Left lung (tissue), 4 donors: ENCODE measurements at regions not wholly inside any gene's neighbourhood (a gene's known extent, or its start where the extent isn't known, plus 50 kb on each side); places are given as distances from the start of the nearest gene placed in this dataset.

Experiments used
- ATAC-seq: fragments of 200-7000 bp; cut with Tn5 transposase; one replicate; pipeline ENCODE4 v1.9.1; 2020; ENCODE audit warnings: moderate library complexity
- DNase-seq, 4 donors: peaks; one replicate each; pipeline ENCODE4 v3.0.0-alpha.2; 2013 to 2020
- H3K27ac ChIP-seq, 2 donors: fragments of 200-600 bp; sonication (generic) in 1 of 2; one replicate each; pipeline versions ENCODE4 v1.5.0 to v1.8.0; 2020 to 2021
- H3K27me3 ChIP-seq, 2 donors: fragments of 200-600 bp; sonication (generic) in 1 of 2; one replicate each; pipeline versions ENCODE4 v1.5.0 to v1.8.0; 2020 to 2021
- H3K36me3 ChIP-seq, 2 donors: fragments of 200-600 bp; sonication (generic) in 1 of 2; one replicate each; pipeline versions ENCODE4 v1.5.0 to v1.8.0; 2020 to 2021
- H3K4me1 ChIP-seq, 2 donors: fragments of 200-600 bp; one replicate each; pipeline ENCODE4 v1.8.0; 2021
- H3K4me3 ChIP-seq, 2 donors: fragments of 200-600 bp; sonication (generic) in 1 of 2; one replicate each; pipeline versions ENCODE4 v1.5.0 to v1.8.0; 2020 to 2021; ENCODE audit warnings: mild to moderate bottlenecking in 1 of 2
- H3K9me3 ChIP-seq, 2 donors: fragments of 200-600 bp; sonication (generic) in 1 of 2; one replicate each; pipeline versions ENCODE4 v1.5.0 to v1.8.0; 2020 to 2021
- CTCF ChIP-seq, 2 donors: fragments of 200-600 bp; sonication (generic) in 1 of 2; IDR thresholded peaks; one replicate each; pipeline versions ENCODE4 v1.5.0 to v1.8.0; 2021; ENCODE audit warnings: antibody characterized with exemption in 2 of 2
- intact Hi-C, 2 donors: fragments of 100-400 bp; cut with DNase I; formaldehyde crosslinking; loops; one replicate each; pipeline versions ENCODE4 v1.11.2 to v1.14.2; 2022
- donor health status: DM: no; HTN: yes; CAD: no.
- donor health status: DM: no; HTN: no; CAD: no.

- no peak overlapping the region for H3K4me3 ChIP-seq
- no peaks in the 10 kb centered on the region for H3K4me1 ChIP-seq
- H3K9me3 ChIP-seq = no peaks in the 10 kb centered on the region
- TF ChIP-seq CTCF (IDR thresholded peaks at IDR 0.05) = no peak
- peaks cover 0 to 5% of the 10 kb centered on the region in 2 donors for H3K27me3 ChIP-seq
- peak in 1 of 4 donors; percentile 64 for DNase-seq
- ATAC-seq = peak; percentile 65
- no peaks in the 10 kb centered on the region for H3K36me3 ChIP-seq
- intact Hi-C loops = no loop called here
- H3K27ac ChIP-seq = peak overlapping the region; percentile 33 to 39
Measured at GRCh38 chr5:2184563-2185540, 302.1 kb upstream of the IRX4 start.

- peak overlapping the region; percentile 33 to 39 for H3K27ac ChIP-seq
- no peaks in the 10 kb centered on the region for H3K4me1 ChIP-seq
Measured at GRCh38 chr5:2184026-2184366, 301.3 kb upstream of the IRX4 start.

GRCh38 chr5:2183154-2184025 lies 300.7 kb upstream of the IRX4 start:
- intact Hi-C loops = no loop called here
- no peak for ATAC-seq
- Histone ChIP-seq H3K4me1 (no peaks in the 10 kb centered on the region), H3K9me3 (no peaks in the 10 kb centered on the region), H3K36me3 (no peaks in the 10 kb centered on the region), H3K4me3 (no peak overlapping the region), H3K27me3 (peaks cover 0 to 5% of the 10 kb centered on the region in 2 donors), H3K27ac (no peak overlapping the region)
- DNase-seq = no peak
- no peak for TF ChIP-seq CTCF (IDR thresholded peaks at IDR 0.05)

More at GRCh38 chr5:2184026-2184366, 301.3 kb upstream of the IRX4 start:
- ATAC-seq (peak; percentile 18), DNase-seq (peak in 1 of 4 donors; percentile 33)
- intact Hi-C loops = no loop called here
- no peak for TF ChIP-seq CTCF (IDR thresholded peaks at IDR 0.05)
- no peak overlapping the region for H3K4me3 ChIP-seq
- peaks cover 0 to 5% of the 10 kb centered on the region in 2 donors for H3K27me3 ChIP-seq
- H3K36me3 ChIP-seq = no peaks in the 10 kb centered on the region
- H3K9me3 ChIP-seq = no peaks in the 10 kb centered on the region

GRCh38 chr5:2182020-2182419 lies 299.3 kb upstream of the IRX4 start:
- ATAC-seq (no peak), DNase-seq (no peak)
- H3K4me3 ChIP-seq = no peak overlapping the region
- no peaks in the 10 kb centered on the region for H3K9me3 ChIP-seq
- H3K27ac ChIP-seq = no peak overlapping the region
- intact Hi-C loops = no loop called here
- H3K4me1 ChIP-seq = no peaks in the 10 kb centered on the region
- H3K27me3 ChIP-seq = peaks cover 0 to 5% of the 10 kb centered on the region in 2 donors
- no peaks in the 10 kb centered on the region for H3K36me3 ChIP-seq
- TF ChIP-seq CTCF (IDR thresholded peaks at IDR 0.05) = no peak

GRCh38 chr5:2181557-2181956 lies 298.8 kb upstream of the IRX4 start:
- intact Hi-C loops = no loop called here
- ATAC-seq = no peak
- no peak for DNase-seq
- Histone ChIP-seq H3K27me3 (peaks cover 0 to 2% of the 10 kb centered on the region in 2 donors), H3K4me1 (no peaks in the 10 kb centered on the region), H3K9me3 (no peaks in the 10 kb centered on the region), H3K4me3 (no peak overlapping the region), H3K27ac (no peak overlapping the region), H3K36me3 (no peaks in the 10 kb centered on the region)
- no peak for TF ChIP-seq CTCF (IDR thresholded peaks at IDR 0.05)
